ENCODE measurements at regions not wholly inside any gene's neighbourhood (a gene's known extent, or its start where the extent isn't known, plus 50 kb on each side); places are given as distances from the start of the nearest gene placed in this dataset.

DNA sequence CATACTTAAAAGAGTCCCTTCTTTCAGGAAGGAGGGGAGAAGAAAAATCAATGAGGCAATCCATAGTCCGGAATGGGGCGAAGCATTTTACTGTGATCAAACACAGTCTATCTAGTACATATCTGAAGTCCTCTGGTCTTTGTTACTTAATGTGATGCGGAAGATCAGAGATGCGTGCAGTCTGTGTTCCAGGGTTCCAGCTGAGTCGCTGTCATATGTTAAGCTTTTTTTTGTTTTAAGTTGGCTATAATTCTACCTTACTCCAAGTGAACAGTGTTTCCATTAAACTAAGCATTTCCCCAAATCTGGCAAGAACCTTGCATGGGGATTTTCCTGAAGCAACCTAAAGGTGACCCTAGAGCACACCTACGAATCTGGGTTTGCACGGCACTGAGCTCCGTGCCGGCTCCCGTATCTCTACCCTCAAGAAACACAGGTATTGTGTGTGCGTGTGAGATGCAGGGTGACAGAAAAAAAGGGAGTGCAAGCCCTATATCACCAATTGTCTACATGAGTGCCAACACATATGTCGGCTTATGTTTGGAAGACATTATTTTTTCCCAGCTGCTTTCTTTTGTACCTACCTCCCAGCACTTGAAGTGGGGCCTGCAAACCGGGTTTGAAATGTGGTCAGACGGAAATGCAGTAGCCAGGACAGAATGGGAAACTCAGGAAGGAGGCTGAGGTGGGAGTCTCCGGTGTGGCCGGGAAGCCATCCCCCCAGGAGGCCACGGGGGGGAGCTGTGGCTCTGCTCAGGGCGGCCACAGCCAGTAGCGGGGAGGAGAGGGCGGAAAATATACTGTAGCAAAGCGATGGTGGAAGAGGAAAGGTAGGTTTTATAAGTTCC lies 435.8 kb upstream of the MGMT start:
- TF ChIP-seq, protein P1, sequence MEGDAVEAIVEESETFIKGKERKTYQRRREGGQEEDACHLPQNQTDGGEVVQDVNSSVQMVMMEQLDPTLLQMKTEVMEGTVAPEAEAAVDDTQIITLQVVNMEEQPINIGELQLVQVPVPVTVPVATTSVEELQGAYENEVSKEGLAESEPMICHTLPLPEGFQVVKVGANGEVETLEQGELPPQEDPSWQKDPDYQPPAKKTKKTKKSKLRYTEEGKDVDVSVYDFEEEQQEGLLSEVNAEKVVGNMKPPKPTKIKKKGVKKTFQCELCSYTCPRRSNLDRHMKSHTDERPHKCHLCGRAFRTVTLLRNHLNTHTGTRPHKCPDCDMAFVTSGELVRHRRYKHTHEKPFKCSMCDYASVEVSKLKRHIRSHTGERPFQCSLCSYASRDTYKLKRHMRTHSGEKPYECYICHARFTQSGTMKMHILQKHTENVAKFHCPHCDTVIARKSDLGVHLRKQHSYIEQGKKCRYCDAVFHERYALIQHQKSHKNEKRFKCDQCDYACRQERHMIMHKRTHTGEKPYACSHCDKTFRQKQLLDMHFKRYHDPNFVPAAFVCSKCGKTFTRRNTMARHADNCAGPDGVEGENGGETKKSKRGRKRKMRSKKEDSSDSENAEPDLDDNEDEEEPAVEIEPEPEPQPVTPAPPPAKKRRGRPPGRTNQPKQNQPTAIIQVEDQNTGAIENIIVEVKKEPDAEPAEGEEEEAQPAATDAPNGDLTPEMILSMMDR (IDR thresholded peaks at IDR 0.05; ENCODE audit: low read depth, low read length, poor library complexity, severe bottlenecking), result peak; percentile 82
- no peak for TF ChIP-seq EZH2phosphoT487 (IDR thresholded peaks at IDR 0.05; ENCODE audit: borderline replicate concordance, low read length)

All from DOHH2 (cell line).